ENCODE measurements at regions not wholly inside any gene's neighbourhood (a gene's known extent, or its start where the extent isn't known, plus 50 kb on each side); places are given as distances from the start of the nearest gene placed in this dataset.

DNA sequence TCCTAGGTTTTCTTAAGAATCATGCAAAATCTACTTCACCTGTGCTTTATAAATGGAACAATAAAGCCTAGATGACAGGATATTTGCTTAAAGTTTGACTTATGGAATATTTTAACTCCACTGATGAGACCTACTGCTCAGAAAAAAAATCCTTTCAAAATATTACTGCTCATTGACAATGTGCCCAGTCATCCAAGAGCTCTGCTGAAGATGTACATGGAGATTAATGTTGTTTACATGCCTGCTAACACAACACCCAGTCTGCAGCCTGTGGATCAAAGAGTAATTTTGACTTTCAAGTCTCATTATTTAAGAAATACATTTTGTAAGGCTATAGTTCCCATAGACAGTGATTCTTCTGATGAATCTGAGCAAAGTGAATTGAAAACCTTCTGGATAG lies 889.6 kb downstream of the CDH18 start:
- no peak for TF ChIP-seq CTCF (conservative IDR thresholded peaks at IDR 0.05; ENCODE audit: low read depth, low read length)
- no peak for TF ChIP-seq POLR2A (IDR thresholded peaks at IDR 0.05; ENCODE audit: low read depth, low read length)
- TF ChIP-seq MAZ (IDR thresholded peaks at IDR 0.05; ENCODE audit: borderline replicate concordance, low read depth, low read length) = no peak
- TF ChIP-seq RFX5 (IDR thresholded peaks at IDR 0.05; ENCODE audit: low read depth, low read length) = no peak
- TF ChIP-seq SMC3 (IDR thresholded peaks at IDR 0.05; ENCODE audit: low read depth, low read length) = no peak
- TF ChIP-seq CHD1 (IDR thresholded peaks at IDR 0.05; ENCODE audit: low read depth, low read length) = no peak
- TF ChIP-seq BHLHE40 (IDR thresholded peaks at IDR 0.05; ENCODE audit: low read depth, low read length) = no peak
- no peak for TF ChIP-seq CEBPB (IDR thresholded peaks at IDR 0.05; ENCODE audit: low read depth, low read length)
- TF ChIP-seq, protein P1, sequence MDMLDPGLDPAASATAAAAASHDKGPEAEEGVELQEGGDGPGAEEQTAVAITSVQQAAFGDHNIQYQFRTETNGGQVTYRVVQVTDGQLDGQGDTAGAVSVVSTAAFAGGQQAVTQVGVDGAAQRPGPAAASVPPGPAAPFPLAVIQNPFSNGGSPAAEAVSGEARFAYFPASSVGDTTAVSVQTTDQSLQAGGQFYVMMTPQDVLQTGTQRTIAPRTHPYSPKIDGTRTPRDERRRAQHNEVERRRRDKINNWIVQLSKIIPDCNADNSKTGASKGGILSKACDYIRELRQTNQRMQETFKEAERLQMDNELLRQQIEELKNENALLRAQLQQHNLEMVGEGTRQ (IDR thresholded peaks at IDR 0.05; ENCODE audit: low read depth, low read length) = no peak
- no peak for TF ChIP-seq MAFK (IDR thresholded peaks at IDR 0.05; ENCODE audit: low read depth, low read length)
- no peak for TF ChIP-seq RCOR1 (IDR thresholded peaks at IDR 0.05; ENCODE audit: insufficient replicate concordance, low read length)
- no peak for TF ChIP-seq MXI1 (IDR thresholded peaks at IDR 0.05; ENCODE audit: borderline replicate concordance, low read depth, low read length)
- no peak for TF ChIP-seq RAD21 (IDR thresholded peaks at IDR 0.05; ENCODE audit: low read length)

Data from IMR-90 (cell line).